WTC11 (cell line): ENCODE measurements at regions not wholly inside any gene's neighbourhood (a gene's known extent, or its start where the extent isn't known, plus 50 kb on each side); places are given as distances from the start of the nearest gene placed in this dataset.

ENCODE experiments used
- ATAC-seq: fragments of 200-7000 bp; cut with Tn5 transposase; 2 replicates; pipeline ENCODE4 v1.10.0; 2021; ENCODE audit warnings: mild to moderate bottlenecking, moderate library complexity
- CTCF ChIA-PET: fragments of 300-600 bp; sonication (Branson Sonifier 250); formaldehyde crosslinking; loops from one replicate; lab custom pipeline; 2021; ENCODE audit warnings: antibody characterized with exemption; lab: Charles Lee
- POLR2A ChIA-PET: fragments of 350-600 bp; sonication (Branson Sonifier 250); formaldehyde crosslinking; loops from one replicate; lab custom pipeline; 2021; ENCODE audit warnings: antibody characterized with exemption; lab: Charles Lee
- DNase-seq: peaks from one replicate; pipeline ENCODE4 v3.0.0; 2021; ENCODE audit warnings: low spot score
- H3K27ac Mint-ChIP-seq: 2 replicates; pipeline ENCODE4 v1.8.0; 2021; ENCODE audit warnings: mixed read lengths
- H3K27me3 Mint-ChIP-seq: 2 replicates; pipeline ENCODE4 v1.8.0; 2021; ENCODE audit warnings: low read depth, mild to moderate bottlenecking, moderate library complexity, mixed read lengths
- H3K36me3 Mint-ChIP-seq: 2 replicates; pipeline ENCODE4 v1.8.0; 2021; ENCODE audit warnings: mixed read lengths
- H3K4me1 Mint-ChIP-seq: 2 replicates; pipeline ENCODE4 v1.8.0; 2022; ENCODE audit warnings: mixed read lengths
- H3K4me3 Mint-ChIP-seq: 2 replicates; pipeline ENCODE4 v1.8.0; 2021; ENCODE audit warnings: mild to moderate bottlenecking, moderate library complexity, mixed read lengths
- H3K9me3 Mint-ChIP-seq: 2 replicates; pipeline ENCODE4 v1.8.0; 2021; ENCODE audit warnings: mixed read lengths
- CREB1 ChIP-seq: sonication (generic); formaldehyde crosslinking; IDR thresholded peaks from 2 replicates; pipeline ENCODE4 v1.8.0; 2023; ENCODE audit warnings: mild to moderate bottlenecking, missing genetic modification reagents
- CREM ChIP-seq: sonication (generic); formaldehyde crosslinking; IDR thresholded peaks from 2 replicates; pipeline ENCODE4 v1.8.1; 2022; ENCODE audit warnings: mild to moderate bottlenecking, missing genetic modification reagents, moderate library complexity
- FOXJ3 ChIP-seq: sonication (generic); formaldehyde crosslinking; IDR thresholded peaks from 2 replicates; pipeline ENCODE4 v1.9.0; 2021; ENCODE audit warnings: missing genetic modification reagents, mild to moderate bottlenecking, borderline replicate concordance
- GABPB1 ChIP-seq: sonication (generic); formaldehyde crosslinking; IDR thresholded peaks from 2 replicates; pipeline ENCODE4 v1.8.1; 2023; ENCODE audit warnings: mild to moderate bottlenecking, missing genetic modification reagents
- JUN ChIP-seq: sonication (generic); formaldehyde crosslinking; IDR thresholded peaks from 2 replicates; pipeline ENCODE4 v1.8.0; 2023; ENCODE audit warnings: mild to moderate bottlenecking, missing genetic modification reagents
- MXD4 ChIP-seq: fragments of 250-450 bp; sonication (Bioruptor Pico); IDR thresholded peaks from 2 replicates; pipeline ENCODE4 v1.8.0; 2021; ENCODE audit warnings: mild to moderate bottlenecking, moderate library complexity, borderline replicate concordance
- NR1H2 ChIP-seq: sonication (generic); formaldehyde crosslinking; IDR thresholded peaks from 2 replicates; pipeline ENCODE4 v1.9.0; 2021; ENCODE audit warnings: mild to moderate bottlenecking, moderate library complexity, missing genetic modification reagents
- SOX15 ChIP-seq: fragments of 250-450 bp; sonication (Bioruptor Pico); IDR thresholded peaks from 2 replicates; pipeline ENCODE4 v1.9.0; 2021; ENCODE audit warnings: mild to moderate bottlenecking
- SP1 ChIP-seq: sonication (generic); formaldehyde crosslinking; conservative IDR thresholded peaks from 2 replicates; pipeline ENCODE4 v1.8.1; 2022; ENCODE audit warnings: missing genetic modification reagents
- ZBTB21 ChIP-seq: sonication (generic); formaldehyde crosslinking; IDR thresholded peaks from 2 replicates; pipeline ENCODE4 v1.8.1; 2023; ENCODE audit warnings: mild to moderate bottlenecking, missing genetic modification reagents, borderline replicate concordance
- ZNF121 ChIP-seq: sonication (generic); formaldehyde crosslinking; IDR thresholded peaks from 2 replicates; pipeline ENCODE4 v1.8.0; 2023; ENCODE audit warnings: missing genetic modification reagents
- ZNF232 ChIP-seq: sonication (generic); formaldehyde crosslinking; IDR thresholded peaks from 2 replicates; pipeline ENCODE4 v1.8.0; 2022; ENCODE audit warnings: mild to moderate bottlenecking, missing genetic modification reagents
- ZNF263 ChIP-seq: sonication (generic); formaldehyde crosslinking; IDR thresholded peaks from 2 replicates; pipeline ENCODE4 v1.8.1; 2022; ENCODE audit warnings: low read depth, mild to moderate bottlenecking, moderate library complexity, missing genetic modification reagents
- ZNF317 ChIP-seq: sonication (generic); formaldehyde crosslinking; IDR thresholded peaks from 2 replicates; pipeline ENCODE4 v1.8.1; 2023; ENCODE audit warnings: low read depth, mild to moderate bottlenecking, moderate library complexity, missing genetic modification reagents, borderline replicate concordance
- ZNF396 ChIP-seq: fragments of 250-450 bp; sonication (Bioruptor Pico); IDR thresholded peaks from 2 replicates; pipeline ENCODE4 v1.8.0; 2021; ENCODE audit warnings: mild to moderate bottlenecking, moderate library complexity, borderline replicate concordance
- ZNF671 ChIP-seq: fragments of 250-450 bp; sonication (Bioruptor Pico); IDR thresholded peaks from 2 replicates; pipeline ENCODE4 v1.8.0; 2021; ENCODE audit warnings: mild to moderate bottlenecking
- TF ChIP-seq, protein P1 (sequence below): sonication (generic); formaldehyde crosslinking; IDR thresholded peaks from 2 replicates; pipeline ENCODE4 v1.8.1; 2022; ENCODE audit warnings: missing genetic modification reagents, borderline replicate concordance
- TF ChIP-seq, protein P2 (sequence below): sonication (generic); formaldehyde crosslinking; IDR thresholded peaks from 2 replicates; pipeline ENCODE4 v1.8.1; 2023; ENCODE audit warnings: mild to moderate bottlenecking, missing genetic modification reagents, moderate library complexity
- TF ChIP-seq, protein P3 (sequence below): sonication (generic); formaldehyde crosslinking; IDR thresholded peaks from 2 replicates; pipeline ENCODE4 v1.8.0; 2022; ENCODE audit warnings: mild to moderate bottlenecking, missing genetic modification reagents
- TF ChIP-seq, protein P4 (sequence below): sonication (generic); formaldehyde crosslinking; IDR thresholded peaks from 2 replicates; pipeline ENCODE4 v1.8.1; 2022; ENCODE audit warnings: mild to moderate bottlenecking, missing genetic modification reagents, moderate library complexity, borderline replicate concordance
- TF ChIP-seq, protein P5 (sequence below): sonication (generic); formaldehyde crosslinking; conservative IDR thresholded peaks from 2 replicates; pipeline ENCODE4 v1.8.1; 2022; ENCODE audit warnings: mild to moderate bottlenecking, missing genetic modification reagents

GRCh38 chr6:19331089-19331488 is 506.1 kb upstream of the ID4 start:
- Mint-ChIP-seq H3K4me3 (no peak overlapping the region), H3K9me3 (no peaks in the 10 kb centered on the region), H3K27ac (no peak overlapping the region), H3K27me3 (peaks cover 9% of the 10 kb centered on the region), H3K36me3 (no peaks in the 10 kb centered on the region), H3K4me1 (peaks cover 51% of the 10 kb centered on the region)
- CTCF ChIA-PET, result no interaction called here
- no peak for ATAC-seq
- no peak for DNase-seq
- POLR2A ChIA-PET, result no interaction called here
- TF ChIP-seq, protein P1, sequence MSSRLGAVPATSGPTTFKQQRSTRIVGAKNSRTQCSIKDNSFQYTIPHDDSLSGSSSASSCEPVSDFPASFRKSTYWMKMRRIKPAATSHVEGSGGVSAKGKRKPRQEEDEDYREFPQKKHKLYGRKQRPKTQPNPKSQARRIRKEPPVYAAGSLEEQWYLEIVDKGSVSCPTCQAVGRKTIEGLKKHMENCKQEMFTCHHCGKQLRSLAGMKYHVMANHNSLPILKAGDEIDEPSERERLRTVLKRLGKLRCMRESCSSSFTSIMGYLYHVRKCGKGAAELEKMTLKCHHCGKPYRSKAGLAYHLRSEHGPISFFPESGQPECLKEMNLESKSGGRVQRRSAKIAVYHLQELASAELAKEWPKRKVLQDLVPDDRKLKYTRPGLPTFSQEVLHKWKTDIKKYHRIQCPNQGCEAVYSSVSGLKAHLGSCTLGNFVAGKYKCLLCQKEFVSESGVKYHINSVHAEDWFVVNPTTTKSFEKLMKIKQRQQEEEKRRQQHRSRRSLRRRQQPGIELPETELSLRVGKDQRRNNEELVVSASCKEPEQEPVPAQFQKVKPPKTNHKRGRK (CRISPR knock-in tag), result no peak
- no peak for TF ChIP-seq ZBTB21
- no peak for TF ChIP-seq ZNF232
- TF ChIP-seq, protein P2, sequence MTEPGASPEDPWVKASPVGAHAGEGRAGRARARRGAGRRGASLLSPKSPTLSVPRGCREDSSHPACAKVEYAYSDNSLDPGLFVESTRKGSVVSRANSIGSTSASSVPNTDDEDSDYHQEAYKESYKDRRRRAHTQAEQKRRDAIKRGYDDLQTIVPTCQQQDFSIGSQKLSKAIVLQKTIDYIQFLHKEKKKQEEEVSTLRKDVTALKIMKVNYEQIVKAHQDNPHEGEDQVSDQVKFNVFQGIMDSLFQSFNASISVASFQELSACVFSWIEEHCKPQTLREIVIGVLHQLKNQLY (CRISPR knock-in tag), result no peak
- TF ChIP-seq, protein P3, sequence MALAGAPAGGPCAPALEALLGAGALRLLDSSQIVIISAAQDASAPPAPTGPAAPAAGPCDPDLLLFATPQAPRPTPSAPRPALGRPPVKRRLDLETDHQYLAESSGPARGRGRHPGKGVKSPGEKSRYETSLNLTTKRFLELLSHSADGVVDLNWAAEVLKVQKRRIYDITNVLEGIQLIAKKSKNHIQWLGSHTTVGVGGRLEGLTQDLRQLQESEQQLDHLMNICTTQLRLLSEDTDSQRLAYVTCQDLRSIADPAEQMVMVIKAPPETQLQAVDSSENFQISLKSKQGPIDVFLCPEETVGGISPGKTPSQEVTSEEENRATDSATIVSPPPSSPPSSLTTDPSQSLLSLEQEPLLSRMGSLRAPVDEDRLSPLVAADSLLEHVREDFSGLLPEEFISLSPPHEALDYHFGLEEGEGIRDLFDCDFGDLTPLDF (CRISPR knock-in tag), result no peak
- no peak for TF ChIP-seq NR1H2 (CRISPR knock-in tag)
- no peak for TF ChIP-seq SP1 (CRISPR knock-in tag)
- TF ChIP-seq ZNF671 (CRISPR knock-in tag), result no peak
- TF ChIP-seq GABPB1 (CRISPR knock-in tag), result no peak
- TF ChIP-seq JUN, result no peak
- no peak for TF ChIP-seq FOXJ3 (CRISPR knock-in tag)
- TF ChIP-seq, protein P4, sequence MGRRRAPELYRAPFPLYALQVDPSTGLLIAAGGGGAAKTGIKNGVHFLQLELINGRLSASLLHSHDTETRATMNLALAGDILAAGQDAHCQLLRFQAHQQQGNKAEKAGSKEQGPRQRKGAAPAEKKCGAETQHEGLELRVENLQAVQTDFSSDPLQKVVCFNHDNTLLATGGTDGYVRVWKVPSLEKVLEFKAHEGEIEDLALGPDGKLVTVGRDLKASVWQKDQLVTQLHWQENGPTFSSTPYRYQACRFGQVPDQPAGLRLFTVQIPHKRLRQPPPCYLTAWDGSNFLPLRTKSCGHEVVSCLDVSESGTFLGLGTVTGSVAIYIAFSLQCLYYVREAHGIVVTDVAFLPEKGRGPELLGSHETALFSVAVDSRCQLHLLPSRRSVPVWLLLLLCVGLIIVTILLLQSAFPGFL (CRISPR knock-in tag), result no peak
- TF ChIP-seq MXD4 (CRISPR knock-in tag), result no peak
- TF ChIP-seq CREB1 (CRISPR knock-in tag), result no peak
- no peak for TF ChIP-seq SOX15 (CRISPR knock-in tag)

DNA sequence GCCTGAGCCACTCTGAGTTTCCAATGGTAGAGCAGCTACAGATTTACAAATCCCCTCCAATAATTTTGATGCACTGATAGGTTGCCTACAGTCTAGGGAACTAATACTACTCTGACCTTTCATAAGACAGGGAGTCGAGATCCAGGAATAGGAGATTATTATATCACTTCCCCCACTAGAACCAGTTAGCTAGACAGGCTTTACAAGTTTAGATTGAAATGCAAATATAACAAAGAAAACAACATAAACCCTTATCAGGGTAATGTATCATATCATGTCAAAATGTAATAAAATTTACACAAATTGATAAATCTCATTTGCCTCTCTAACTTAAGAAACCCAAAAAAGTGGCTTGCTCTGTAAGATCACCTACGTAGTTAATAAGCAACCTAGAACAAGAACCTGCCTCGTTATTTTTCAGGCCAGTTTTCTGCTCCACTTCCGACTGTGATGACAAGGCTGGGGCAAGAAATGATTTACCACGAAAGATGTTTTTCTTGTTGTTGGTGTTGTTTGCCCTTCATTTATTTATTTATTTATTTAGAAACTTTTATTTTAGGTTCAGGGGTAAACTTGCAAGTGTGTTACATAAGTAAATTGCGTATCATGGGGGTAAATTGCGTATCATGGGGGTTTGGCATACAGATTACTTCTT is 504.2 kb upstream of the ID4 start:
- Mint-ChIP-seq H3K9me3 (no peaks in the 10 kb centered on the region), H3K27ac (no peak overlapping the region), H3K4me1 (peaks cover 47% of the 10 kb centered on the region), H3K27me3 (peaks cover 4% of the 10 kb centered on the region; the same call in 1 of the 2 replicates), H3K4me3 (no peak overlapping the region), H3K36me3 (no peaks in the 10 kb centered on the region)
- ATAC-seq (no peak), DNase-seq (no peak)
- ChIA-PET CTCF (interaction anchor here (0.7 kb wide), 1 partner anchor 36 kb away, joined by 5 read pairs; no protein-coding TSS in a partner anchor), POLR2A (no interaction called here)
- TF ChIP-seq ZNF263 (no peak), ZNF121 (CRISPR knock-in tag) (no peak), ZNF396 (CRISPR knock-in tag) (no peak), CREM (CRISPR knock-in tag) (no peak), ZNF317 (CRISPR knock-in tag) (no peak)
- TF ChIP-seq, protein P5, sequence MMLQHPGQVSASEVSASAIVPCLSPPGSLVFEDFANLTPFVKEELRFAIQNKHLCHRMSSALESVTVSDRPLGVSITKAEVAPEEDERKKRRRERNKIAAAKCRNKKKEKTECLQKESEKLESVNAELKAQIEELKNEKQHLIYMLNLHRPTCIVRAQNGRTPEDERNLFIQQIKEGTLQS (CRISPR knock-in tag), result no peak
